ENCODE measurements at regions not wholly inside any gene's neighbourhood (a gene's known extent, or its start where the extent isn't known, plus 50 kb on each side); places are given as distances from the start of the nearest gene placed in this dataset.

DNA sequence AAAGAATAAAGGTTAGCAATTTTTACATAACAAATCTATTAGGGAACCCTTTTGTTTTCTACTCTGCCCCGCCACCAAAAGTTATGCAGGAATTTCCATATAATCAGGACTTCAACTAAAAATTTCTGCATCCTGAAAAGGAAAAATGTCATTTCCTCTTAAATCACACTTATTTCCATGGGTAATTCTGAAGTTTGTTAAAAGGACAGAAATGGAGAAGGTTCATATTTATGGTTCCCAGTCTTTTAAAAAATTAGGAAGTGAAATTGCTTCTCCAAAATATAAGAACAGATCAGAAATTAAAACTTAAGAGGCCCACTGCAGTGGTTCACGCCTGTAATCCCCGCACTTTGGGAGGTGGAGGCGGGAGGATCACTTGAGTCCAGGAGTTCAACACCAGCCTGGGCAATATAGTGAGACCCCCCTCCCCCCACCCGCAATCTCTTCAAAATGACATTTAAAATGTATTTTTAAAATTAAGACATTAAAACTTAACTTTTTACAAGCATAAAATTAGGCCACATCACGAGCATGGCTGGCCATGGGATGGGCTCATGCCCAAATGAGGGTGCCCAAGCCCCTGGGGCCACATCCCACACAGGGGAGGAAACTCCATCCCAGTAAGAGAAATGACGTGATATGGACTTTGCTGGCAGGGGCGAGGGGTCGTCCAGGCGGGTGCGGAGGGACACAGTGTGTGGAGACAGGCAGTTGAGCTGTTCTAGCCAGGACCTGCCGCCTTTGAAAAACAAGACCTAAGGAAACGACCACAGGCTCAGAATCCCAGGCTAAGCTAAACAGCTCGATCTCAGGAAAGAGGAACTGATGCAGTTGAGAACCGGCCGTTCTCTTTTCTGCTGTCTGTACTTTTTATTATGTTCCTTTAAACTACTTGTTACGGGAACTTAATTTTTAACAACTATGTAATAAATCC, 51.3 kb upstream of the NFE2L3 start:
- peak overlapping the region; percentile 39 for H3K27ac ChIP-seq (ENCODE audit: insufficient read depth, low read depth, low read length, poor library complexity, severe bottlenecking)
- H3K9me3 ChIP-seq (ENCODE audit: control insufficient read depth, low read length), result no peaks in the 10 kb centered on the region
- WGBS, 2 experiments, result 87 to 88% methylated on average over 16 of the region's 17 CpGs
- no peak overlapping the region for H3K4me3 ChIP-seq (ENCODE audit: insufficient read depth, low read depth, low read length)
- H3K4me1 ChIP-seq (ENCODE audit: control insufficient read depth, insufficient read depth, low read length), result peaks cover 19% of the 10 kb centered on the region
- H3K36me3 ChIP-seq (ENCODE audit: control insufficient read depth, insufficient read depth, low read length), result no peaks in the 10 kb centered on the region
- H3K27me3 ChIP-seq (ENCODE audit: control insufficient read depth, insufficient read depth, low read length, poor library complexity, severe bottlenecking), result no peaks in the 10 kb centered on the region

DNA sequence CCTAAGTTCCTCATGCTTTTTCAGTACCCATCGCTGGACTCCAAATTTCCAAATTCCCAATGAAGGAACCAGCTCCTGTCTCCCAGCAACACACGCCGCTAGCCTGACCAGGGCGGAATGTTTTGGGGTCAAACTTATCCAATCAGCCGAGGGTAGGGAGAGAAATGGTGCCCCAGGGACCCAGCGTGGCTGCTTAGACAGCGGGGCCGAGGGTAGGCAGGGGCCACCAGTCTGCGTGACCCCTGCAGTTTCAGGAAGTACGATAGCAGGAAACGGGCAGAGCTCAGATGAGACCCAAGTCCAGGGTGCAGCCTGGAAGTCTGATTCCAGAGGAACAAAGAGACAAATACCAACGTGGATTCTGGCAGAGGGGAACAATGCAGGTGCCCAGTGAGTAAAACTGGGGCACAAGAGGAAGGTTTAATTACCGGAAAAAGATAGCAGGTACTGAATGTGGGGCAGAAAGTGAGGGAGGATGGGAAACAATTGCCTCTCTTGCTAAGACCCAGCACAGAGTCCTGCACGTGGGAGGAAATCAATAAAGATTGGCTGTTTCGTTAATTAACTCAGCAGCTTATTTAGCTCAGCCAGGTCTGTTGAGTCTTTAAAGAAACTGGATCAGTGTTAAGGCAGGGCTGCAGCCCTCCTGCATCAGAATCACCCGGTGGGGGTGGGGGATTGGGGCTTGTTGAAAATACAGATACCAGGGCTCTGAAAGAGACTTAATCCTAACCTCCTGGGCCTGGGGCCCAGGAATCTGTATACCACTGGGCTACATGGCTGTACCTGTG, 50.4 kb upstream of the NFE2L3 start:
- Histone ChIP-seq H3K4me3 (ENCODE audit: insufficient read depth, low read depth, low read length) (no peak overlapping the region), H3K9me3 (ENCODE audit: control insufficient read depth, low read length) (no peaks in the 10 kb centered on the region), H3K27ac (ENCODE audit: insufficient read depth, low read depth, low read length, poor library complexity, severe bottlenecking) (peak overlapping the region; percentile 53), H3K4me1 (ENCODE audit: control insufficient read depth, insufficient read depth, low read length) (peaks cover 19% of the 10 kb centered on the region), H3K27me3 (ENCODE audit: control insufficient read depth, insufficient read depth, low read length, poor library complexity, severe bottlenecking) (no peaks in the 10 kb centered on the region), H3K36me3 (ENCODE audit: control insufficient read depth, insufficient read depth, low read length) (no peaks in the 10 kb centered on the region)
- 42 to 47% methylated on average over 16 of the region's 16 CpGs for WGBS, 2 experiments

DNA sequence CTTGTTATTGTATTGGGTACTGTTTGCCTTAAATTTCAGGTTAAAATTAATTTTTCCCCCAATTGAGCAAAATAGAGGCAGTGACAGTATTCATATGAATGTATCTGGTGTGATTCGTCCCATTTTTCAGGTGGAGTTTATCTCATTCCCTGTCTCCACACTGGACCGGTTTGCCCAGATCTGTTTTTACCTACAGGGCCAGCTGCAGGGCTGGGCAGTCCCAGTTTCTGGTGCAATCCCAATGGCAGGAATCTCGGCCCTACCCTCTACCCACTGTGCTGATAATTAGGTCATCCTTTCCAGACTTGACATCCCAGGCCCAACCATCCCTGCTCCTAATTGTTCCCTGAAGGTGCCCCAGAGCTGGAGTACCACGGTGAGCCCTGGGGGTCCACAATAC, 49.8 kb upstream of the NFE2L3 start:
- Histone ChIP-seq H3K4me1 (ENCODE audit: control insufficient read depth, insufficient read depth, low read length) (peaks cover 19% of the 10 kb centered on the region), H3K27ac (ENCODE audit: insufficient read depth, low read depth, low read length, poor library complexity, severe bottlenecking) (no peak overlapping the region), H3K36me3 (ENCODE audit: control insufficient read depth, insufficient read depth, low read length) (no peaks in the 10 kb centered on the region), H3K9me3 (ENCODE audit: control insufficient read depth, low read length) (no peaks in the 10 kb centered on the region), H3K27me3 (ENCODE audit: control insufficient read depth, insufficient read depth, low read length, poor library complexity, severe bottlenecking) (no peaks in the 10 kb centered on the region), H3K4me3 (ENCODE audit: insufficient read depth, low read depth, low read length) (no peak overlapping the region)
- 88 to 92% methylated on average over 4 of the region's 4 CpGs for WGBS, 2 experiments
